ENCODE measurements at regions not wholly inside any gene's neighbourhood (a gene's known extent, or its start where the extent isn't known, plus 50 kb on each side); places are given as distances from the start of the nearest gene placed in this dataset.
"Not testable (repeated sequence)": the region's sequence is repeated elsewhere in the genome, so short reads cannot be mapped to it uniquely, and the experiment has no call there.

DNA sequence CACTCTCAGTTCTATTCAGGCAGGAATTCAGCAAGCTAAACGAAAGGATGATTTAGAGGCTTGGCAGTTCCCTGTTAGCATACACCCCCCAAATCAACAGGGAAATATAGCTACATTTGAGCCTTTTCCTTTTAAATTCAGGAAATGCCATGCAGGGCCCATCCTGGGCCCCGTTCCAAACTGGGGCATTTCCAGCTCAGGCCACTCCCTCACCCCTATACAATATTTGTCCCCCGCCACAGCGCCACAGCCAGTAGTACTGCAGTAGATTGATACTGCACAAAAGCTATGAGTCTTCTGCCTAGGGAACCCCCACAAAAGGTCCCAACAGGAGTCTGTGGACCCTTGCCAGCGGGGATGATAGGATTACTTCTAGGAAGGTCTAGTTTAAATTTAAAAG is 102.0 kb upstream of the MAPK10 start:
- no peak for FAIRE-seq
- TF ChIP-seq, protein P1, sequence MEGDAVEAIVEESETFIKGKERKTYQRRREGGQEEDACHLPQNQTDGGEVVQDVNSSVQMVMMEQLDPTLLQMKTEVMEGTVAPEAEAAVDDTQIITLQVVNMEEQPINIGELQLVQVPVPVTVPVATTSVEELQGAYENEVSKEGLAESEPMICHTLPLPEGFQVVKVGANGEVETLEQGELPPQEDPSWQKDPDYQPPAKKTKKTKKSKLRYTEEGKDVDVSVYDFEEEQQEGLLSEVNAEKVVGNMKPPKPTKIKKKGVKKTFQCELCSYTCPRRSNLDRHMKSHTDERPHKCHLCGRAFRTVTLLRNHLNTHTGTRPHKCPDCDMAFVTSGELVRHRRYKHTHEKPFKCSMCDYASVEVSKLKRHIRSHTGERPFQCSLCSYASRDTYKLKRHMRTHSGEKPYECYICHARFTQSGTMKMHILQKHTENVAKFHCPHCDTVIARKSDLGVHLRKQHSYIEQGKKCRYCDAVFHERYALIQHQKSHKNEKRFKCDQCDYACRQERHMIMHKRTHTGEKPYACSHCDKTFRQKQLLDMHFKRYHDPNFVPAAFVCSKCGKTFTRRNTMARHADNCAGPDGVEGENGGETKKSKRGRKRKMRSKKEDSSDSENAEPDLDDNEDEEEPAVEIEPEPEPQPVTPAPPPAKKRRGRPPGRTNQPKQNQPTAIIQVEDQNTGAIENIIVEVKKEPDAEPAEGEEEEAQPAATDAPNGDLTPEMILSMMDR (IDR thresholded peaks at IDR 0.05; ENCODE audit: insufficient read depth, low read length, severe bottlenecking) = no peak
- no peak for DNase-seq (ENCODE audit: low read depth)

DNA sequence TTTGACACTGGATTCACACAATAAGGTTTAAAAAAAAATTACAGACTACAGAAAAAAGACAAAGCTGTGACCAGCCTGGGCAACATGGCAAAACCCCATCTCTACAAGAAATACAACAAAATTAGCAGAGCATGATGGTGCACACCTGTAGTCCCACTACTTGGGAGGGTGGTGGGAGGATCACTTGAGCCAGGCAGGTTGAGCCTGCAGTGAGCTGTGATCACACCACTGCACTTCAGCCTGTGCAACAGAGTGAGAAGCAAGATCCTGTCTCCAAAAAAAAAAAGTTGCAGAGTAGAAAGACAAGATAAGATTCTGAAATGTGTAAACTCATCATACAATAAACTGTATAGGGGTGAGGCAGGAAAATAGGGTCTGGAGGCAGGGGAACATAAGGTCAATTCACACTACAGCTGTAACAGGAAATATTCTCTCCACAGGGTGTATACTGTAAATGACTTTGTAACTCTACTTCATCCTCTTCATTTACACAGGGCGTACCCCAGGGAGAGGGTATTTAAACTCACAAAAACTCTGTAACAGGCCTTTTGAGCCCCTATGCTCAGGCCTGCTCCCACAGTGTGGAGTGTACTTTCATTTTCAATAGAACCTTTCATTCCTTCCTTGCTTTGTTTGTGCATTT is 112.6 kb upstream of the MAPK10 start:
- Histone ChIP-seq H3K27me3 (ENCODE audit: control insufficient read depth, insufficient read depth, low read length) (no peaks in the 10 kb centered on the region), H3K4me3 (ENCODE audit: low read depth, low read length) (no peak overlapping the region), H3K36me3 (ENCODE audit: control insufficient read depth, insufficient read depth, low read length) (no peaks in the 10 kb centered on the region)
- FAIRE-seq (no peak), DNase-seq (ENCODE audit: low read depth) (no peak)
- TF ChIP-seq, protein P1 (IDR thresholded peaks at IDR 0.05; ENCODE audit: insufficient read depth, low read length, severe bottlenecking) = no peak

More for the DNA sequence above, 102.0 kb upstream of the MAPK10 start:
- H3K27me3 ChIP-seq (ENCODE audit: control insufficient read depth, insufficient read depth, low read length) = no peaks in the 10 kb centered on the region
- H3K36me3 ChIP-seq (ENCODE audit: control insufficient read depth, insufficient read depth, low read length) = no peaks in the 10 kb centered on the region
- H3K4me3 ChIP-seq (ENCODE audit: low read depth, low read length) = no peak overlapping the region

DNA sequence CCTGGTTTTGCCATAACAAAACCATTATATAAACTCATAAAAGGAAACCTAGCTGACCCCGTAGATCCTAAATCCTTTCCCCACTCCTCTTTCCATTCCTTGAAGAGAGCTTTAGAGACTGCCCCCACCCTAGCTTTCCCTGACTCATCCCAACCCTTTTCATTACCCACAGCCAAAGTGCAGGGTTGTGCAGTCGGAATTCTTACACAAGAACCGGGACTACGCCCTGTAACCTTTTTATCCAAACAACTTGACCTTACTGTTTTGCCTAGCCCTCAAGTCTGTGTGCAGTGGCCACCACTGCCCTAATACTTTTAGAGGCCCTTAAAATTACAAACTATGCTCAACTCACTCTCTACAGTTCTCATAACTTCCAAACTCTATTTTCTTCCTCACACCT is 116.0 kb upstream of the PTPN13 start:
- not testable (repeated sequence) for H3K4me3 ChIP-seq (ENCODE audit: low read depth, low read length); H3K27me3 ChIP-seq (ENCODE audit: control insufficient read depth, insufficient read depth, low read length); FAIRE-seq; H3K36me3 ChIP-seq (ENCODE audit: control insufficient read depth, insufficient read depth, low read length); DNase-seq (ENCODE audit: low read depth)

DNA sequence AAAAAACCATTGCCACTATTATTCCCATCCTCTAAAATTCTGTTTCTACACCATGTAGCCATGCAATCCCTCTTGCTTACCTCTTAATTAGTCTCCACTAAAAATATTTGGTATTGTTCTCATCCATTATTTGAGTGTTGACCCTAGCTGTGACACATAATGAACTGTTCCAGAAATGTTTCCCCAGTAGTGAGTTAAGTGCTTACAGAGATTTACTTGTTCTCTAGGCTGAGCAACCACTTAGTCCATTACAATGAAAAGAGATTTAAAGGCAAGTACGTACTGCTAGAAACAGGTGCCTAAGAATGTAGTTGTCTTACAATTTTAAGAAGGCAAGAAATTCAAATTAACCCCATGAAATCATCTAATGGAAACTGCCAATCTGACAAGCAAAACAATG is 112.7 kb upstream of the PTPN13 start:
- no peak for FAIRE-seq
- H3K4me3 ChIP-seq (ENCODE audit: low read depth, low read length) = no peak overlapping the region
- H3K27me3 ChIP-seq (ENCODE audit: control insufficient read depth, insufficient read depth, low read length) = no peaks in the 10 kb centered on the region
- TF ChIP-seq, protein P1 (IDR thresholded peaks at IDR 0.05; ENCODE audit: insufficient read depth, low read length, severe bottlenecking) = no peak
- no peaks in the 10 kb centered on the region for H3K36me3 ChIP-seq (ENCODE audit: control insufficient read depth, insufficient read depth, low read length)
- DNase-seq (ENCODE audit: low read depth) = peak; percentile 17

DNA sequence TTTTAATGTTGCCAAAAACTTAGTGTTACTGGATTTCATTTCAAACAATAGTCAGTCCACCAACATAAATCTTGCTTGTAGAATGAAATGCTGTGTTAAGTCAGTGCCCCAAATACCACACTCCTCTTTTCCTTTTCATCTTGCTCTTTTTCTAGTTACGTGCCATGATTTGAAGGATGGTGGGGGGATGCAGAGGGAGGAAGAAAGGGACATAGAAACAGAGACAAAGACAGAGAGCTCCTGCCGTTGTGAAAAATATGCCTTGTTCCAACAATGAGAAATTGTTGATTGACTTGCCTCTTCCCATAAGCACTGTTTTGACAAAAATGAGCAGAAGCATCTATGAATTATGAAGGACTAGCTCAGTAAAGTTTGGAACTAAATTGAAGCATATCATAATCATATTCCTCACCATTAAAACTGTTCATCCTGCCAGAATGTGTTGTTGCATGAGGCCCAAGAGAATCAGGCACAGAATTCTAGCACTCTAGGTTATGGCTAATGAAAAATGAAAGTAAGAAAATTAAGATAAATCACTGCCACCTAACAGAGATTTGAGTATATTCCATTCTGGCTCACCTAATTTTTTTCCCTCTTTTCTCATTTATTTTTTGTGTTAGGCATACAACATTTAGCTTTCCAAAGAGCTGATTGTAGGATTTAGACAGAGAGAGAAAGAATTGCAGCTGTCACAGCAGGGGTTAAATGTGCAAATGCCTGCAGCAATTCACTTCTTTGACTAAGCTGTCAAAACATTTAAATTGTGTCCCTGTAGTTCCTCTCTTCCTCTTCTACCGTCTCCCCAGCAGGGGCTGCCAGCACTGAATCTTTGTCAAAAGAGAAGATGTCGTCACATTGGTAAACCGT is 111.6 kb upstream of the PTPN13 start:
- H3K4me3 ChIP-seq (ENCODE audit: low read depth, low read length) = no peak overlapping the region
- TF ChIP-seq, protein P1 (IDR thresholded peaks at IDR 0.05; ENCODE audit: insufficient read depth, low read length, severe bottlenecking) = no peak
- DNase-seq (ENCODE audit: low read depth) = no peak
- H3K27me3 ChIP-seq (ENCODE audit: control insufficient read depth, insufficient read depth, low read length) = no peaks in the 10 kb centered on the region
- no peak for FAIRE-seq
- H3K36me3 ChIP-seq (ENCODE audit: control insufficient read depth, insufficient read depth, low read length) = no peaks in the 10 kb centered on the region

DNA sequence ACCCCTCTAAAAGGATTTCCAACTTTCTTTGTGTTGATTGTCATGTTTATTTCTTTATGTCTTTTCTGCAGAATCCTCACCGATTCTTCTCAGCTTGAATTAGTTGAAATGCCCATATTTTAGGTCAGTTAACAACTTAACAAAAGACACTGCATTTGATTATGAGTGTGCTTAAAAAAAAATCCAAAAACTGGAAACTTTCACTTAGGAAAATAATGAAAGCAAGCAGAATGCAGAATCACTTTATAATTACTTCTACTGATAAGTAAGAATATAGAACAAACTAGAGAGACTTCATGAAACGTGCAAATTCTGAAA is 111.0 kb upstream of the PTPN13 start:
- no peak for DNase-seq (ENCODE audit: low read depth)
- TF ChIP-seq, protein P1 (IDR thresholded peaks at IDR 0.05; ENCODE audit: insufficient read depth, low read length, severe bottlenecking) = no peak
- Histone ChIP-seq H3K36me3 (ENCODE audit: control insufficient read depth, insufficient read depth, low read length) (no peaks in the 10 kb centered on the region), H3K27me3 (ENCODE audit: control insufficient read depth, insufficient read depth, low read length) (no peaks in the 10 kb centered on the region), H3K4me3 (ENCODE audit: low read depth, low read length) (no peak overlapping the region)
- no peak for FAIRE-seq
